UCSD-AML1 (cell line): ENCODE measurements at regions not wholly inside any gene's neighbourhood (a gene's known extent, or its start where the extent isn't known, plus 50 kb on each side); places are given as distances from the start of the nearest gene placed in this dataset.

Experiments used
- DNase-seq: peaks from one replicate; lab custom pipeline; 2025; ENCODE audit not compliant: unreplicated experiment; lab: John Stamatoyannopoulos, UW

- DNase-seq = no peak
Measured at GRCh38 chr14:56870336-56870735, 60.1 kb upstream of the OTX2 start.

GRCh38 chr14:56868660-56869059, 58.4 kb upstream of the OTX2 start:
- DNase-seq = no peak

GRCh38 chr14:56862836-56863235, 52.6 kb upstream of the OTX2 start:
- no peak for DNase-seq

GRCh38 chr14:56860441-56860840, 50.2 kb upstream of the OTX2 start:
- DNase-seq = no peak
